SIG-M5 treated with dmso at 0.1 percent for 504 hours (cell line): ENCODE measurements at regions not wholly inside any gene's neighbourhood (a gene's known extent, or its start where the extent isn't known, plus 50 kb on each side); places are given as distances from the start of the nearest gene placed in this dataset.

Source experiments
- DNase-seq: peaks from one replicate; lab custom pipeline; 2025; ENCODE audit not compliant: unreplicated experiment; lab: John Stamatoyannopoulos, UW

DNA sequence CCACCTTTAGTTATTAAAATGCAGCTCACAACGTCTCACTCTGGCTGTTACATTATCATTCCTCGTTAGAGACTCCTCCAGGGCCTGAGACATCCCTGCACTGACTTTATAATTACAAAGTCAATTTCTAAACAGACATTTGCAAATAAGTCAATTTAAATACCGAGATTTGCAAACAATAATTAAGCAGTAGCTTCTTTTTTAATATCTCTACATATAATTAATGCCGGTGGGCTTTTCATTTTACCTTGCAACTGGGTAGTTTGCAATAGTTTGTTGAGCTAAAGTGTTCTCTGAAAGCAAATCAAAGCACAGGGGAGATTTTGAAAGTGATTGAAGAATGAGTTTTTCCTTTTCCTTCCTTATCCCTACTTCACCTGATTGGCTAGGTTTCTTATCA is 154.4 kb downstream of the TLR4 start:
- DNase-seq: no peak

- DNase-seq: no peak
These were observed 156.6 kb downstream of the TLR4 start for GRCh38 chr9:117860849-117861248.

- DNase-seq: no peak
These were observed 160.3 kb downstream of the TLR4 start for GRCh38 chr9:117864385-117865057.

DNA sequence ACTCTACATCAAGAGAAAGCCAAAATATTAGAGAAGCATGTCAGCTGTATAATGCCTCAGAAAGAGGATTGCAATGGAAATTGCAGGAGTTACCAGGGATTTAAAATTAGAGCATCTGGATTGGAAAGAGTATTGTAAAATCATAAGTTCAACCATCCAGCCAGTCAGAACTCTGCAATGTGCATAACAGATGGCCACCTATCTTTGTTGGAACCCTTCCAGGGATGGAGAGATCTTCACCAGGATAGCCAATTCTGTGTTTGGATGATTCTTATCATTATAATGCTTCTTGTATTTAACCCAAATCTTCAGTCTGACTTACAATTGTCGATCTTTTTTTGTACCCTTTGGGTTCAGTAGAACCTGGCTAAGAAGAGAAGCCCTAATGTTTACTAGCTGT is 164.4 kb downstream of the TLR4 start:
- no peak for DNase-seq

- no peak for DNase-seq
These were observed 165.1 kb downstream of the TLR4 start for GRCh38 chr9:117869287-117869686.

DNA sequence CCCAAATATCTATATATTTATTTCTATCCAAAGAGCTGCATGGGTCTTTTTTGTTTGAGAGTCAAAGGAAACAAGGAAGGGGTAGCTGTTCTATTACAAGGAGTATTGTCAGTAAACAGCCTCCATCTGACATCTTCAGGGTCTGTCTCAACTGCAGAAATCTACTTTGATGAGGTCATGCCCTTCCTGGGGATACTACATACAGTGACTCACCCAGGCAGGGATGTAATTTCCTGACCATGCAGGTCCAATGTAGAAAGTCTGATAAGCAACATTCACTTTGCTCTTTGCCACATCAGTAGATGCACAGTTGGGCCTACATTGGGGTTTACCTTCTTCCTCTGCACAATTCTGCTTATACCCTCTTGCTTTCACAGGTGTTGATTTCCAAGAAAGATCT is 165.5 kb downstream of the TLR4 start:
- no peak for DNase-seq

- no peak for DNase-seq
These were observed 169.5 kb downstream of the TLR4 start for GRCh38 chr9:117873664-117874063.

DNA sequence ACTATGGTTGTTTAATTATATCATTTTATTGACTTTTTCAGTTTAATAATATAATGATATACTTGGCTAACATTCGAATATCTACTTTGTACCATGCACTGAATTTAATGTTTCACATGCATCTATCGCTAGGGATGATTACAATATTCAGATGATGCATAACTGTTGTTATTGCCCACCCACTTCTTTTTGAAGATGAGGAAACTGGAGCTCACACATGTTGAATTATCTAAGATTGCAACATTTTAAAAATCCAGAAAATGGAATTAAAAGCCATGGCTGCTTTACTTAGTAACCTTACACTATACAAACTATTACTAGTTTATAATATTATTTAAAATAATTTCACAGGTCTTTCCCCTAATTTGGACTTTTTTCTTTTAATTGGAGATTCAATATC is 171.7 kb downstream of the TLR4 start:
- no peak for DNase-seq

GRCh38 chr9:117882171-117882570 is 178.0 kb downstream of the TLR4 start:
- no peak for DNase-seq

DNA sequence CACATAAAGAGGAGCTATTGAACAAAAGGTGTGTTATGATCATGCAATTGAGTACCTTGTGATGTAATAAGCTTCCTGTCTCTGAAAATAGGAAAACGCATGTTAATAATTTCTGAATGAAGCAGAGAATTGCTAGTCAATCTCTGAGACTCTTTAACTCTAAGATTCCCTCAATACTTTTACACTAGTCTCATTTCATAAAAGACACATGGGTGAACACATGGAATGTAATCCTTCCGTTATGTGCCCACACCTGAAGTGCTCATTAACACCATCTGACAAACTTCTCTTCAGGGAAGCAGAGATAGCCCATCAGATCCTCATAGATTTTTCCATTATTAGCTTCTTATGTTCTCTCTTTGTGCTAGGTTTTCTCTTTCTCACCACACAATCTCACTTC is 182.4 kb downstream of the TLR4 start:
- no peak for DNase-seq

DNA sequence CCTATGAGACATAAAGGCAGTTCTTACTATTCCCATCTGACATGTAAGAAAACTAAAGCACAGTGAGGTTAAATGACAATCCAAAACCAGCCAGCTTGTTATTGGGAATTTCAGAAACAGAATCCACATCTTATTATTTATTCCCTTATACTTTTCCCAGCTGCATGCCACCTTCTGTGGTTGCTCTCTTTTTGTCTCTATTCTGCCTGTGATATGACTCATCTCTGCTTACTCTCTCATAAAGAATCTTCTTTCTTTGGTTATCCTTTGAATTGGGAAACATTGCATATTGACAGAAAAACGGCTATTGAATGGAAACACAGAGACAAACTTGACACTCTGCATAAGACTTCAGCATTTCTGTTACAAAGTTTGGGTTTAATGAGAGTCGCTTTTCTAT is 183.2 kb downstream of the TLR4 start:
- DNase-seq: no peak

DNA sequence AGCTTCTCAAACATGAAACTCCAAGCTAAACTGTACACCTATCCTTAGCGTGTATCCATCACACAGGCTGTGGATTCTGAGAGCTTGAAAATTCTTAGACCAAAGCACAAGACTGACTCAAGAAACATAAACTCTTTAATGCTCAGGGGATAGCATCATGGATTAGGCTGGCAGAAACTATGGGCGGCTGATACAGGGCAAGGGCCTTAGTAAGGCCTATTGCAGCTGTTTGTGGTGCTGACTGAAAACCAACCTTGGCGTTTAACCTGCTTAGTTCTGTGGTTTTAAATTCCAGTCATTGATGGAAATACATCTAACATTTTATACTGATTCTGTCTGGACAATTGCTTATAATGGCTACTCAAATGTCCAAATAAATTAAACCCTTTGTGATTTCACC is 183.7 kb downstream of the TLR4 start:
- DNase-seq: no peak

DNA sequence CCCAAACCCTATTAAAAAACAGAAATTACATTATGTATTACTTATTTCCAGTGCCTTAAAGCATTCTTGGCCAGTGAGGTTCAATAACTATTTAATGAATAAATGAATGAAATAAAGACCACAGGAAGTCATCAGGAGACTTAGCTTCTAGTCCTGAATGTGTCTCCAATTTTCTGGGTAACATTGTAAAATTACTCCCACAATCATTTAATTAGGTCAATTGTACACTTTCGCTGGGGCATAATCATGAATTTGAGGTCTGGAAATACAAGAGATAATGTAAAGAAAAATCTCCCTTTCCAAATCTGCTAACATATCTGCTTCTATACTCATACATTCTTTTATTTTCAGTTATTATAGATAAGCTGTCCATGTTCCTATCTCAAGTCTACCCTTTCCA is 199.2 kb downstream of the TLR4 start:
- DNase-seq: no peak

DNA sequence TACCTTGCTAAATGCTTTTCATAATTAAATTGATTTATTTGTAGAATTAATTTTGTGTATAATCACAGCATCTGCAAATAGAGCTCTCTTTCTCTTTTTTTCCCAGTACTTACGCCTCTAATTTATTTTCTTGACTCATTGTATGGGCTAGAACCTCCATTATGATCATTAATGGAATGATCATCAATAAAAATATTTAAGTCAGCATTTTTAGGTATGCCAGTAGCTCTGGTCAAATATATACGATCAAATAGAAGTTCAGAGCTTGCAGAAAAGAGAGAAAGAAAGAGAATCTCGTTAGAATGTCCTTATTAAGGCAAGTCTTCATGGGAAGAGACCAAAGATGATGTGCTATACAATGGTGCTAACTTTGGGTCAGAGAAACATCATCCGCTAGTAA is 202.6 kb downstream of the TLR4 start:
- no peak for DNase-seq

GRCh38 chr9:117907420-117907819 is 203.2 kb downstream of the TLR4 start:
- no peak for DNase-seq

GRCh38 chr9:117916291-117916690 is 212.1 kb downstream of the TLR4 start:
- no peak for DNase-seq

- no peak for DNase-seq
These were observed 213.7 kb downstream of the TLR4 start for GRCh38 chr9:117917873-117918272.

GRCh38 chr9:117919538-117919937 is 215.3 kb downstream of the TLR4 start:
- no peak for DNase-seq

DNA sequence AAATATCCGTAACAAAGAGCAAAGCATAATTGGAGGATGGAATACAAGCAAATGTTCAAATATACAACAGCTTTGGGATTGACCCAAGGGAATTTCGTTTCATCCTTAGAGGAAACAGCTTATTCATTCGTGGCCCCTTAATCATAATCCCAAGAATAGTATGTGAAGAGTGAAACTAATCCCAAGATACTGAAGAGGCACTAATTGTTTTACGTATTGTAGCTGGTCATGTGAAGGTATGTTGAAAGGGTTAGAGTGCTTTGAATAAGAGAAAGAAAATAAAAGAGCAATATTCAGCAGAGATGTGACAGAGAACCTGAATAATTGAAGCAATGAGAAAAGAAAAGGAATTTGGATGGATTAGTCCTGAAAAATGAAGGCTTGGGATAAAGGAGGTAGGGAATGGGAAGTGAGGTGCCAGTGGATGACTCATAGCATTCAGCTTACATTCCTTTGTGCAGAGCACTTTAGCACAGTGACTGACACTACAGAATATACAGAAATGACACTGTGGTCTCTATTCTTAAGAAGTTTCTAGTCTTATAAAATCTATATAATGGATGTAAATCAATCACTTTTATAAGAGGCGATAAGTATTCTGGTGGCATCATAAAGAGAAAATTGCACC is 221.9 kb downstream of the TLR4 start:
- DNase-seq: no peak

DNA sequence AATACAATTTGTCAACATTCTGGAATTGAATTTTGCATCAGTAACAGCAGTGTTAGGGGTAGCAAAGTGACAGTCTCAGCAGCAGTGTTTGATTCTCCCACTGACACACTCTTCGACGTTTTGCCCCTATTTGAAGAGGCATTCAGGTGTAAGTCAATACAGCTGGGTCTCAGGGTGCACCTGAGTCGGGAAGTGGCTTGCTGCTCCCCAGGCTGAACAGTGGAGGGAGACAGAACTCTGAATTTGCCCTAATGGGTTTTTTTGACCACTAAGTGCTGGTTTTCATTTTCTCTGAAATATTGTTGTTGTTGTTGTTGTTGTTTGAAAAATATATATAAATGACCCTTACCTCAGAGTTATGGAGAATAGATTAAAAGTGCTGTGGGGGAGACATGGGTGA is 223.2 kb downstream of the TLR4 start:
- DNase-seq: no peak

DNA sequence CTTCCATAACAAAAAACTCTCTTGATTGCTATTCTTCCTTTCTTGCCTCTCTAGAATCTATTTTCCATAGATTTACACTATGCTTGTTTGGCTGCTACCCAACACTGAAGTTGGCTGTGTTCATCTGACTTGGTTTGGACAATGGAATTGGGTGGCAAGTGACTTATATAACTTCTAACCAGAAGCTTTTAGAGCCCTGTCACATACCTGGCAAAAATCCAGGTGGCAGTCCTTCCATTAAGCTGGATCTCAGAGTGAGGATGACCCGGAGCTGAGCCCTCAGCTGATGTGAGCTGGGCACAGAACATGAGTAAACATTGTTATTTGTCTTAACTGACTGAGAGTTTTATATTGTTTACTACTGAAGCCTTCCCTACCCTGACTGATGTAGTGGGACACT is 225.7 kb downstream of the TLR4 start:
- no peak for DNase-seq

DNA sequence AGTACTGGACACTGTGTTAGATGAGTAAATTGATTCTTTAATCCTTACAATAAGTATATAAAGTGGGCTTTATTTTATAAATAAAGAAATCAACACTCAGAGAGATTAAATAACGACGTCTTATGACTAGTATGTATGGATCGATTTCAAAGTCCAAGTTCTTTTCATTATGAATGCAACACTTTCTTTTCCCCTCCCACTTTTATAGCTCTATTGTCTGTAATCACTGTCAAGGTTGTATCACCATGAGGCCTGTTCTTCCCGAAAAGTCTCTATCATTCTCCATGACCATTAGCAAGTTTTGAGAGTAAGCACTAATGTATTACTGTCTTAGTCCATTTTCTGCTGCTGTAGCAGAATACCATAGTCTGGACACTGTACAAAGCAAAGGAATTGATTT is 228.4 kb downstream of the TLR4 start:
- DNase-seq: no peak
